ENCODE measurements at regions not wholly inside any gene's neighbourhood (a gene's known extent, or its start where the extent isn't known, plus 50 kb on each side); places are given as distances from the start of the nearest gene placed in this dataset.

DNA sequence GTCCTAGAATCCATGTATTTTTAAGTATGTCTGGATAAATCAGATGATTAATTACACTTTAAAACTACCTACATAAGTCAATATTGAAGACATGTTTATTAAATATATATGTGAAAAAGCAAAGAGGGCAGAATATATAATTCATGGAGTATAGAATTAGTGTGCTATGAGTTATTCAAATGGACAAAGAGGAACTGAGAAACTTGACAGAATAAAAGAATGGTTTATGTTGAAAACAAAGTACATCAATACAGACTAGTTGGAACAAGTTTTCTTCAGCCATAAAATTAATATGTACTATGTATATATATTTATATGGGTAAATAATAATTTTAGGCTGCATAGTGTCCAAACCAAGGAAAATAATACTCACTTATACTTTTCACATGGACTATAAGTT is 173.5 kb downstream of the NPFFR2 start:
- H3K27ac ChIP-seq: no peak overlapping the region
- H3K4me3 ChIP-seq: no peak overlapping the region
- no peaks in the 10 kb centered on the region for H3K36me3 ChIP-seq
- DNase-seq (no peak), ATAC-seq (no peak)
- peaks cover 0 to 2% (median 0%) of the 10 kb centered on the region in 9 donors for H3K27me3 ChIP-seq
- intact Hi-C loops (cut with DNase I): no loop called here
- TF ChIP-seq POLR2A (IDR thresholded peaks at IDR 0.05) (no peak), CTCF (IDR thresholded peaks at IDR 0.05) (no peak)
- H3K4me1 ChIP-seq: no peaks in the 10 kb centered on the region
- no peaks in the 10 kb centered on the region for H3K9me3 ChIP-seq

DNA sequence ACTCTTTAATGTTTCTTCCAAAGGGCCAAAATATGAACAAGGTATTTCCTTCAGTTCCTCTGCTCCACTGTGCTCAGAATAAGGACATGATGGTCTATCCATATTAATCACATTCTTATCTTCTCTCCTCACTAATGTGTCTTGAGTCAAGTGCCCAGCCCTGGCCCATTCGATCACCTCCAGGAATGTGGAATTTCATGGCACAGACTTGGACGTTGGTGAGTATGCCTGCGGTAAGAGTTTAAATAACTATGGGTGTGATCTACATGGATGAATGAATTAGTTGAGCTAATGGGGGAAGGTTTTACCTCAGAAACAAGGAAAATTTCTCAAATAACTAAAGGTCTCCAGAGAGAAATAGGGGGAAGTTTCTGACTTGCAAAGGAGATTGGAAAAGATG is 174.0 kb downstream of the NPFFR2 start:
- TF ChIP-seq POLR2A (IDR thresholded peaks at IDR 0.05): no peak
- no peak for TF ChIP-seq CTCF (IDR thresholded peaks at IDR 0.05)
- Histone ChIP-seq H3K4me1 (no peaks in the 10 kb centered on the region), H3K36me3 (no peaks in the 10 kb centered on the region), H3K9me3 (no peaks in the 10 kb centered on the region), H3K4me3 (no peak overlapping the region), H3K27ac (no peak overlapping the region), H3K27me3 (peaks cover 0 to 2% (median 0%) of the 10 kb centered on the region in 9 donors)
- 48 to 61% (median 57%) methylated on average over 3 of the region's 3 CpGs for WGBS, 4 donors
- intact Hi-C loops (cut with DNase I): no loop called here
- ATAC-seq: no peak
- DNase-seq: no peak

DNA sequence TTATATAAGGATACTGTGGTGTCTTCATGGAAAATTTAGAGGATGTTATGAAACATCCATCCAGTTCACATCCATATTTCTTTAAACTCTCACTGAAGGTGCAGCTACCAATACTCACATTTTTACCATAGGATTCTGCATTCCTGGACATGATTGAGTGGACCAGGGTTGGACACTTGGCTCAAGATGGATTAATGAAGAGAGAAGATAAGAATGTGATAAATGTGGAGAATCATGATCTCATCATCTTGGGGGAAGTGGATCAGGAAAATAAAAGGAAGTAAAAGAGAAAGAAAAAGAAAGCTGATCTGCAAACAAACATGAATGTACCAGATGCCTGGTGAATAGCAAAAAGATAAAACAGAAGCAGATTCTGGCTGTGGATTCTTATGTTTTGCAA is 175.4 kb downstream of the NPFFR2 start:
- TF ChIP-seq CTCF (IDR thresholded peaks at IDR 0.05) (no peak), POLR2A (IDR thresholded peaks at IDR 0.05) (no peak)
- no peak overlapping the region for H3K4me3 ChIP-seq
- no peaks in the 10 kb centered on the region for H3K9me3 ChIP-seq
- no peaks in the 10 kb centered on the region for H3K36me3 ChIP-seq
- intact Hi-C loops (cut with DNase I): no loop called here
- no peak overlapping the region for H3K27ac ChIP-seq
- no peak for DNase-seq
- H3K27me3 ChIP-seq: peaks cover 0 to 2% (median 0%) of the 10 kb centered on the region in 9 donors
- H3K4me1 ChIP-seq: no peaks in the 10 kb centered on the region
- no peak for ATAC-seq

DNA sequence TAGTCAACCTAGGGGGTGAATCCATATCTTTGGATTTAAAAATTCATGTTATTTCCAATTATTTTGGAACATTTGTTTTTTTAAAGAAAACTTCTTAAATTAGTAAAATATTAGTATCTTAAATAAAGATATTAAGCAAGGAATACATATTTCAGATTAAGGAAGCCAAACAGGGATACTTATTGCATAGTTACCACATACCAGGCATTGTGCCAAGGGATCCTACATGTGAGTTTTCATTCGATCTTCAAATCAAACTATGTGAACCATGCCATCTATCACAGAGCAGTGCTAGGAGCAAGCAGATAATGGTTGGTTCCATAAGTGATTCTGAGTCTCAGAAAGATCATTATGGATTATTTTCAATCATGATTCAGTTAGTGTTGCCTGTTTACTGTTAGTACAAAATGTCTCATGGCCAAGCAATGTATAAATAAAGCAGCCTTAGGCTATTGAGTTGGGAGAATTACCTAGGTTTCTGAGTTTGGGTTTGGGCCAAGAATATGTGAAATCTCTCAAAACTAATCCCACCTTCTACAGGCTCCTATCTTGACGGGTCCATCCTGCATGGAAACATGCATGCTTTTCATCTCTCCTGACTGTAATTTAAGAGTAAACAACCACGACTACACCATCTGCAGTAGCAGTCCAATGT is 176.7 kb downstream of the NPFFR2 start:
- TF ChIP-seq POLR2A (IDR thresholded peaks at IDR 0.05) (no peak), CTCF (IDR thresholded peaks at IDR 0.05) (no peak)

More for the DNA sequence above, 176.7 kb downstream of the NPFFR2 start:
- Histone ChIP-seq H3K4me1 (no peaks in the 10 kb centered on the region), H3K36me3 (no peaks in the 10 kb centered on the region), H3K27ac (no peak overlapping the region), H3K27me3 (peaks cover 0 to 2% (median 0%) of the 10 kb centered on the region in 9 donors), H3K9me3 (no peaks in the 10 kb centered on the region), H3K4me3 (no peak overlapping the region)
- no peak for DNase-seq
- no peak for ATAC-seq
- intact Hi-C loops (cut with DNase I): no loop called here
- 24 to 35% (median 29%) methylated on average over 3 of the region's 3 CpGs for WGBS, 4 donors

Data from heart left ventricle (tissue), 16 donors.